GM18499 (cell line): ENCODE measurements at regions not wholly inside any gene's neighbourhood (a gene's known extent, or its start where the extent isn't known, plus 50 kb on each side); places are given as distances from the start of the nearest gene placed in this dataset.

Experiments used
- ATAC-seq: cut with Tn5 transposase; IDR thresholded peaks from one replicate; pipeline ENCODE4 v1.9.1; 2021; ENCODE audit warnings: moderate number of reproducible peaks; ENCODE audit not compliant: insufficient read depth, unreplicated experiment

- no peak for ATAC-seq
Measured at GRCh38 chr6:43970913-43971775, 156.1 kb downstream of the MRPL14 start.

GRCh38 chr6:43970068-43970912, 157.0 kb downstream of the MRPL14 start:
- ATAC-seq = no peak

GRCh38 chr6:43969158-43969981, 157.9 kb downstream of the MRPL14 start:
- ATAC-seq = no peak

GRCh38 chr6:43968110-43968965, 158.9 kb downstream of the MRPL14 start:
- no peak for ATAC-seq

GRCh38 chr6:43967719-43968091, 159.5 kb downstream of the MRPL14 start:
- no peak for ATAC-seq

GRCh38 chr6:43966853-43967718, 160.2 kb downstream of the MRPL14 start:
- ATAC-seq = no peak

GRCh38 chr6:43966374-43966658, 160.9 kb downstream of the MRPL14 start:
- ATAC-seq = no peak

GRCh38 chr6:43965628-43966373, 161.5 kb downstream of the MRPL14 start:
- ATAC-seq = no peak

- no peak for ATAC-seq
Measured at GRCh38 chr6:43964659-43965570, 162.3 kb downstream of the MRPL14 start.

GRCh38 chr6:43963877-43964658, 163.2 kb downstream of the MRPL14 start:
- ATAC-seq = no peak

GRCh38 chr6:43963203-43963602, 164.0 kb downstream of the MRPL14 start:
- ATAC-seq = no peak

GRCh38 chr6:43962458-43962857, 164.8 kb downstream of the MRPL14 start:
- ATAC-seq = no peak

GRCh38 chr6:43957273-43957672, 170.0 kb downstream of the MRPL14 start:
- ATAC-seq = no peak

GRCh38 chr6:43956478-43956877, 170.8 kb downstream of the MRPL14 start:
- ATAC-seq = no peak

GRCh38 chr6:43954311-43955131, 172.7 kb downstream of the MRPL14 start:
- no peak for ATAC-seq
